Astrocyte of the hippocampus (primary cell): ENCODE measurements at regions not wholly inside any gene's neighbourhood (a gene's known extent, or its start where the extent isn't known, plus 50 kb on each side); places are given as distances from the start of the nearest gene placed in this dataset.

Experiments
- DNase-seq: peaks from one replicate; pipeline ENCODE4 v3.0.0; 2011; ENCODE audit warnings: low read depth, low spot score

DNA sequence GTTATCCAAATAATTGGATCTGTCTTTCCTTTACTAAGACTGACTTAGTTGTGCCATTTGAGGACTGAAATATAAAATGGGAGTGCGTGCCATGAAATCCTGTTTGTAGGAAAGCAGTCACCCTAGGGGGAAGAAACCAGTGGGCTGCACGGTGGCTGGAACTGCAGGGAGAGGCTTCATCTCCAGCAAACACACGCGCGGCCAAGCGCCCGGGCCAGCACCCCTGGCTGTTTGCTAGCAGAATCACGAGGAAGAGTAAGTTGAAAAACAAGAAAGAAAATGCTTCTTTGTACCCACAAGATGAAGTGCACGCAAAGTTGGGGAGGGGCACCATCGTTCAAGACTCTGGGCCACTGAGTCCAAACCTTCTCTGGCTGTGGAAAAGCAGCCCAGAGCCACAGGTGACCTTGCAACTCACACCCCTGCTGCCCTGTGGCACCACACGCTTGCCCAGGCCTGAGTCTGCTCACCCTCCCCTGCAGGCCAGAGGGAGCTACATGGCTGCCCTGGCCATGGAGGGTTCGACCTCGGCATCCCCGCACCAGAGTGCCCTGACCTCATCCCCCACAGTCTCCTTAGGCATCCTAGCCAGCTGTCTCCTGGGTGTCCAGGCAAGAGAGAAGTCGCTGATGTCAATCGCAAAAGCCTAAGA, 55.2 kb downstream of the IRX2 start:
- no peak for DNase-seq

DNA sequence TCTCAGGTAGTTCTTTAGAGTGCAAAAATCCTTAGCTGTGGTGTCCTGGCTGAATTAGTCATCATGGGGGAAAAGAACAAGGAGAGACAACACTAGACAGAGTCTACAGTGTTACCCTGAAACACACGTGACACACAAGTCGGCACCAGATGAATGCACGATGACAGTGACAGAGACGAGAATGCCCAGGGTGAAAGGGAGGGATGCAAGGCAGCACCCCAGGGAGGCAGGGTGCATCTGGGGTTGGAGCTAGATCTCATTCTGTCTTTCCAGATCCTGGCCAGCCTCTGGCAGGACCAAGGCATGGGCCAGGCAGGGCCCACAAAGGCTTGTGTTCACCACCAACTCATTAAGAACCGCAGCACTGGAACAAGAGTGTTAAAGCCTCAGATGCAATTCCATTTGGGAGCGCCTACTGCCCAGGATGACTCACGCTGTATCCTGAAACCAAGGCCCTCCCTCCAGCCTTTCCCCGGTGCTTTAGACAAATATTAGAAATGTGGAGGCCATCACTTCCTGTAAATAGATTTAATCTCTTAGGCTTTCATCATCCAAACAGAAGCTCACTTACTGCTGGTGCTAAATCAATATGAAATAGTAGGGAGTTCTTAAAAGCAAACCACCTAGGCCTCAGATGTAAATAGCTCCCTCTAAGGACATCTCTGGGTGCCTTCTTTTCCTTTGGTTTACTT, 56.1 kb downstream of the IRX2 start:
- no peak for DNase-seq

DNA sequence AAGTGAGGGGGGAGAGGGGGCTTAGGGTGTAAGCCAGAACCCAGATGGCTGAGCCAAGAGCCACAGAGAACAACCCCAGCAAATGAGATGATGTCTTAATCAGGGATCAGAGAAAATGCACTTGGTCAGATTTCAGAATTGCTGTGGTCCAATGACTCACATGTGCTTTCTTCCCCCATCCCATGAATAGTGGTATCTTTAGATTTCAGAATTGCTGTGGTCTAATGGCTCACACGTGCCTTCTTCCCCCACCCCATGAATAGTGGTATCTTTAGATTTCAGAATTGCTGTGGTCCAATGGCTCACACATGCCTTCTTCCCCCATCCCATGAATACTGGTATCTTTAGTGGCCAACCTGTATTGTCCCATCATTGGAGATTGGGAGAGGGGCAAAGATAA, 59.9 kb downstream of the IRX2 start:
- no peak for DNase-seq

DNA sequence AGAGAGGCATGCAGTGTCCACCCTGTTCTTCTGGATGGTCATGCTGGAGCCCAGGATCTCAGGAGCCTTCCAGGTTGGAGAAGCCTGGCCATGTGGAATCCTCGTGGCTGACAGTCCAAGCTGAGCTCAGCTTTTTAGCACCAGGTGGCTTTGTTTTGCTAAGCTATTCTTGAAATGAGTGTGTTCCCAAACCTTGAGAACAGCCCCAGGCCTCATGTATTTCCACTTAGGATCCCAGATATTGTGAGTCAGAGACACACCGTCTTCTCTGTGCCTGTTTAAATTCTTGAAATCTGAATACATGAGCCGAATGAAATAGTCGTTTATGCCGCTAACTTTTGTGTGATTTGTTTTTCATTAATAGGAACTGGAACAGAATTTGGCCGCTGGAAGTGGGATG, 61.2 kb downstream of the IRX2 start:
- no peak for DNase-seq

DNA sequence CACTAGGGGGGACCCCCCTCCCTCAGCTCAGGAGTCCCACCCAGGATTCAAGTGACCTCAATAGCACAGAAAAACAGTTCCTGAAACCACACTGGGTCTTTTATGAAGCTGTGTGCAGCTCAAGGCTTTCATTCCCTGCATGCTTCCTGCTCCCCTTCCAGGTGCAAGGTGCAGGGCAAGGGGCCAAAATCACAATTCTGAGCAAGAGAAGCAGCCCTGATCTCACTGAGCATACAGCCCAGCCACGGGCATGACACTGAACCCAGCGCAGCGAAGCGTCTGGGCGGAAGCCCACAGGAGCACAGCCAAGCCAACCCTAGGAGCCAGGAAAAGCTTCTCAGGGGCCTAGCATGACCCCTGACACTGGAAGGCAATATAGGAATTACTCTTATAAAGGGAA, 62.9 kb downstream of the IRX2 start:
- DNase-seq, result no peak

DNA sequence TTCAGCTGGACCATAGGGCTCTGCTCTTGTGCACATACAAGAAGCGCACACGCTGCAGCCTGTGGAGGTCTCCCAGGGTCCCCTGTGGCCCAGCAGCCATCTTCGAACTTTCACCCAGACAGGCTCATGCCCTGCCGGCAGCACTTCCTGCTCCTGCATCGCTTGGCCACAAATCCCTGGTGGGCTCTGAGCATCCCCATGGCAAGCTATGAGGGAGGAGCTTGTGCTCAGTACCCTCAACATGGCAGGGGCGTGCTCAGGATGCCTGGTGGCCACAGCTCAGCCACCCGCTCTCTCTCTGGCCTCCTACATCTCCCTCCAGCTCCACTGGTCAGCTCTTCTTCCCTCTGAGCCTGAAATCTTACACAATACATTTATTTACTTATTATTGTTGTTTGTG, 63.7 kb downstream of the IRX2 start:
- DNase-seq, result no peak

DNA sequence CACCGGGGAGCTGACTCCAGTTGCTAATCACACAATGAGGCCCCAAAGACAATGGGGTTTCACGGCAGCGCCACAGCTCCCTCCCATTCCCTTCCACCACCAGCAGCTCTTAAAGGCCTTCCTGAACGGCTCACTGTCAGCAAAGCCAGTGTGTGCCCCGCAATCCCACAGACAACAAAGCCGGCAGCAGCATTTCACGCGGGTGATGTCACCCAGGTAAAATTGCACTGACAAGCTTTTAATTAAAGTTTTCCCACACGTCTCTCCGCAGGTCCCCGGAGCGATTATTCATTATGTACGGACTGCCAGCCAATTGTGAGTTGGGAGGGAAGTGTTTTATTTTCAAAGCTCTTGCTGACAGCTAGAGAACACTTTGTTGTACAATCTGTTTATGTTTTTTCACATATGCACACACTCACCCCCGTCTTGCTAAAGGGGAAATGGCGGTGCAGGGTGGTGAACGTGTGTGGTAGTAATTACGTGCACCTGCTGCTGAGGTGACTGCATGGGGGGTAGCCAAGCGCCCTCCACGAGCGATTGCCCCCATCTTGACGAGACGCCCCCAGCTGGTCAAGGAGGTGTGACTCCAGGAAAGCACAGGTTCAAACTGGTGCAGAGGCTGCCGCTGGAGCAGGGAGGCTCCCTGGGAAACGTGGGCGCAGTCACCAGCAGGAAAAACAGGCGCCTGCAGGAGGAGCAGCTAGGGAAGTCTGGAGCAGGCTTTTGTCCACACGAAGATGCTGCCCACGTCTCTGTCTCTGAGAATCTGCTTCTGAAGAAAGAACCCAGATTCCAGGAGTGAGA, 65.0 kb downstream of the IRX2 start:
- no peak for DNase-seq

DNA sequence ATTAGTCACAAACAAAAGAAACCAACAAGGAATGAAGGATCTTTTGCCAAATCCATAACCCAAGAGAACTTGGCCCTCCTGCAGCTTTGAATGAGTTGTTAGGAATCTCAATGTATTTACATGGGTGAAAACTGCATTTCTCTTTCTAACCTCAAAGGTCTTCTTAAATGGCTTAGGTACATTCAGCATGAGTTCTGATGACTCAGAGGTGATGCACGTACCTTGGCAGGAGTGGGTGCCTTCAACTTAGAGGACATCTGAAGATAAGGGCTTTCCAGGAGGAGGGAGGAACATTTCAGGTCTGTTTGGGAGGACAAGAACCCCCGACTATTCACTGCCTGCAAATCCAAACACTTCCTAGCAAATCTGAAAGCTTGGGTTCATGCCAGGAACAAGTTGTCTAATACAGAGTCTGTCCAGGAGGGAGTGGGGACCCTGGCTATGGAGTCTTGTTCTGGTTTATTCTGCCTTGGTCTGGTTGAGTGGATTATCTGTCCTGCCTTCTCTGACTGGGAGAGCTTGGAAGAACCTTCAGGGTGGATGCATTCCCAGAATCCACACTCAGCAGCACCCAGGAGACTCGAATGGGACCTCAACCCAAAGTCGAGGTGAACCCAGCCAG, 65.7 kb downstream of the IRX2 start:
- DNase-seq, result peak; percentile 45

DNA sequence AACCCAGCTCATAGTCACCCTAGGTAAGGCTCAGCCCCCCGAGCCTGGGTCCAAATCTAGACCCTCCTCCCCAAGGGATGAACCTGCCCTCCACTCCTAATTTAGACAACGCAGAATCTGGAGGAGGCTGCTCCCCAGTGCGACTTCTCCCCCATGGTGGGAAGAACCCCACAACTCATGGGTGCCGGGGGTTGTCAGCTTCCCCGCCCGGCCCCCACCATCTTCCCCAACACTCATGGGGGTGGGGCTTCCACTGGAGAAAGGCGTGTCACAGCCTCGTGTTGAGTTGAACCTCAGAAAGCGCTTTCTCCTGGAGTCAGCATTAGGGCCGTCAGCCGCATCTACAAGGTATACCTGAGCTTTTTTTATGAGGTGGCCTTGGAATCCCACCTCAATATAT, 66.9 kb downstream of the IRX2 start:
- no peak for DNase-seq

DNA sequence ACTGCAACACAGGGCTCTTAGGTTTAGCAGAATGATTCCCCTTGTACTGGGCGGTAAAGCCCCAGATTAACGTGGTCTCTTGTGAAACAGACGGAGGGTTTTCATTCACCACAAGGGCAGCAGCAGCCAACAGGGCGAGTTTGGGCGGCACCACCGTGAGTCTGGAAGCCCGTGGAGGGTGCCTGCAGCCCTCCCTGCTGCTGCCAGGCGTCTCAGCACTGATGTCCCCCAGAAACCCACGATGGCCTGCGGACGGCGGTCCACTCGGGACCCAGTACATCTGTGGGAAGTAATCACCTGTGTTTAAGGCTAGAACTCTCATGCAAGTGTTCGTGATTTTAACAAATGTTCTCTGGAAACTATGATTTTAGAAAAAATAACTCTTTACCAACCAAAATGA, 67.8 kb downstream of the IRX2 start:
- DNase-seq, result no peak

DNA sequence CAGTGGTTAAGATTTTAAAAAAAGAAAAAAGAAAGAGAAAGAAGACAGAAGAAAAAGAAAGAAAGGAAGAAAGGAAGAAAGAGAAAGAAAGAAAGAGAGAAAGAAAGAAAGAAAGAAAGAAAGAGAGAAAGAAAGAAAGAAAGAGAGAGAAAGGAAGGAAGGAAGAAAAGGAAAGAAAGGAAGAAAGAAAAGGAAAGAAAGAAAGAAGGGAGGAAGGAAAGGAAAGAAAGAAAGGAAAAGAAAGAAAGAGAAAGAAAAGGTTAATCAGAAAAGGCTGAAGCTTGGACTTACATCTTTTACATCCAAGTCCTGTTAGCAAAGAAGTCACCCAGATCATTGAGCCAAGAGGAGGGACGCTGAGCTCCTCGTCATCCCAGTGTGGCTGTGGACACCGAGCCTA, 70.0 kb downstream of the IRX2 start:
- no peak for DNase-seq

DNA sequence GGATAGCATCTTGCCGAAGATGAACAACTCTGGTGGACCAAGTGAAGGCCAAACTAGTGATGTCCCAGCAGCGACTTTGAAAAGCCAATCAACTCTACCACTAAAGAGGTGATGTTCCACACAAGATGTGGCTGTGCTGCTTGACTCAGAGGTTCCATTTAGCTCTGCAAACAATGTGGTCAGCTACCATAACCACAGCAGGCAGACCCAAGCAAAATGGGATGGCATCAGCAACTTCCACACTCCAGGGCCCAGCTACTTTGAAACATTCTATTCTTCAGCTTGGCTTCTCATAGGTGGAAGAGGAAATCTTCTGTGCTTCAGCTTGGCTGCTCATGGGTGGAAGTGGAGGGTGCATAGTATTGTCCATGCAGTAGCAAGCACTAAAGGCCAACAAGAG, 70.5 kb downstream of the IRX2 start:
- DNase-seq, result no peak

DNA sequence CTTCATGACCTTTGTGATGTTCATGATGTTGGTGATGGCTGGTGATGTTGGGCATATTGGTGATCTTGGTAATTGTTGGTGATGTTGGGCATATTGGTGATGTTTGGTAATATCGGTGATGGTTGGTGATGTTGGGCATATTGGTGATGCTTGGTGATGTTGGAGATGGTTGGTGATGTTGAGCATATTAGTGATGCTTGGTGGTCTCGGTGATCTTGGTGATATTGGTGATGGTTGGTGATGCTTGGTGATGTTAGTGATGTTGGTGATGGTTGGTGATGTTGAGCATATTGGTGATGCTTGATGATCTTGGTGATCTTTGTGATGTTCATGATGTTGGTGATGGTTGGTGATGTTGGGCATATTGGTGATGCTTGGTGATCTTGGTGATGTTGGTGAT, 73.8 kb downstream of the IRX2 start:
- no peak for DNase-seq

DNA sequence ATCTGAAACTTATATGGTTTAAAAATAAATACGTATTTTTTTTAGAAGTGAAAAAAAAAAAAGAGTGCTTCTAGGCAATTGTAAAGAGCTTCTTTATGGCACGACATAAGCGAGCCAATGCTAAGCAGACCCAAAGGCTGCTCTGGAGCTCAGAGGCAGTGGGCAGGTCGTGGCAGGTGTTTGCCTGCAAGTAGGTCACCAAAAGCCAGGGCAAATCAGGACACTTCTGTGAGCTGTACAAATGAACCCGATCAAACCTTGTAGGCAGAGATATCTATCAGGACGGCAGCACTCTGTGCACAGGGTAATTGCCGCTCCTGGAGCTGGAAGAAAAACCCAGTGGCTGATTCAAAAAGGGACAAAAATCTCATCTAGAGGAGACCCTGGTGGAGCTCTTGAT, 75.9 kb downstream of the IRX2 start:
- DNase-seq, result no peak

DNA sequence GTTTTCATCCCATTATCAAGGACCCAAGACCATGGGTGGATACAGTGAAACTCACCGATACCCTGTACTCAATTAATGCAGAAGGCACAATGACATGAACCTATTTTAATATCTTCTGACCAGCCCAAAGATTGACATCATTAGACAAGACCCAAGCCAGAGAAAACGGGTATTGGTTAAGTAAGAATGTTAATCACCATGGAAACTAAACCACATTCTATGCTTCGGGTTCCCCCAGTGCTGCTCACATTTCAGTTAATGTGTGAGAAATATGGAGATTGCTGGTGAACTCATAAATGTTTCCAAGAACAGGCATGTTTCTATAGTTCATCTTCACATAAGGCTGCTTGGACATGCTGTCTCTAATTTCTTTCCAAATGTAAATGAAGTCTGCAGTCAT, 77.0 kb downstream of the IRX2 start:
- no peak for DNase-seq

DNA sequence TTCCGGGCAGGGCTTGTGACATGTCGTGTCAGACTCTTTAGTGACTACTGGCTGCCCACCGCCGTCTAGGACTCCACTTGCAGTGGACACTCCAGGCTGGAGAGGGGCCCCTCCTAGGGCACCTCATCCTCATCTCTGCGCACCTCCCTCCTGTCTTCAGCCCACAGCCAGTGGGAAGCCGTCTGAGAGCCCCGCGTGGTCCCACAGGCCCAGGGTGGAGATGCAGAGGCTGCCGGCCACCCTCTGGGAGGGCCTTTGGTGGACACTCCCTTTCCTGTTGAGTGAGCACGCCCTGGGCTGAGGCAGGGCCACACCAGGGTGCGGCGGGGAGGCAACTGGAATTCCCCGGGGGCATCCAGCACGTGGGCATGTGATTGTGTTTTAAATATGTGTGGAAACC, 80.5 kb downstream of the IRX2 start:
- no peak for DNase-seq

DNA sequence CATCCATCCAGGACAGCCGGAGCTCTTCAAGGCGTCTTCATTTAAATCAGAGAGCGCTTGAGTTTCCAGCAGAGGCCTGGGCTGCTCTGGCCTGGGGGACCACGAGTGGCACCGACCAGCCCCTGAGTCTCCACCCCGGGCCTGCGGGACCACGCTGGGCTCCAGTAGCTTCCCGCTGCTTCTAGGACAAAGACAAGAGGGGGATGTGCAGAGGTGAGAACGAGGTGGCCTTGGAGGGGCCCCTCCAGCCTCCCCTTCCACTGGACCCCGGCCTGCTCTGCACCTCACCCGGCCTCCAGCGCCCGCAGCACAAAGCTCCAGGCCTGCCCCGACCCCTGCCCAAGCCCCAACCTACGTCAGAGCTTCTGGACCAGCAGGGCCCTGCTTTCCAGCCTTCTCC, 81.6 kb downstream of the IRX2 start:
- DNase-seq, result no peak

DNA sequence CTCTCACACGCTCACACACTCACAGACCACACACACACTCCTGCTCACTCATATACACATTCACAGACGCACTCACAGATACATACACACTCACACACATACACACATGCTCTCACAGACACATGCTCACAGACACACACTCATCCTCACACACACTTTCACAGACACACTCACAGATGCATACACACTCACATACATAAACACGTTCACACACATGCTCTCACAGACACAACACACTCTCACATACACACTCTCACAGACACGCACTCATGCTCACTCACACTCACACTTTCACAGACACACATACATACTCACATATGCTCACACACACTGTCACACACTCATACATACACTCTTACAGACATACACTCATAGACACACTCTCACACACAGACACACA, 82.2 kb downstream of the IRX2 start:
- DNase-seq, result no peak

DNA sequence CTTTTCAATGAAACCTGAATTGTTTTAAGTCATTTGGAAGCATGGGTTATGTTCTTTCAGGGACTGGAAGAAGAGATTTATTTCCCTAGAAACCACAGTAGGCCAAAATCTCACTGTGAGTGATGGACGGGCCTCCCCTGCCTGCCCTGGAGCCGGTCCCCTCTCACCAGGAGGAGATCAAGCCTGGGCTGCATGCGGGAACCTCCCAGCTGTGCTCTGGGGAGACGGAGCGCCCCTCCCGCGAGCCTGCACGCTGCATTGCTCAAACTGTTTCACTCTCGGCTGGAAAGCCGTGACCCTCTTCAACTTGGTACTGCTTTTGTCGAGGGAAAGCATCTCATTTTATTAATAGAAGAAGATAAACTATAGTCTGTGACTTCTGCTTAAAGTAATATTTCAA, 85.4 kb downstream of the IRX2 start:
- DNase-seq, result no peak

DNA sequence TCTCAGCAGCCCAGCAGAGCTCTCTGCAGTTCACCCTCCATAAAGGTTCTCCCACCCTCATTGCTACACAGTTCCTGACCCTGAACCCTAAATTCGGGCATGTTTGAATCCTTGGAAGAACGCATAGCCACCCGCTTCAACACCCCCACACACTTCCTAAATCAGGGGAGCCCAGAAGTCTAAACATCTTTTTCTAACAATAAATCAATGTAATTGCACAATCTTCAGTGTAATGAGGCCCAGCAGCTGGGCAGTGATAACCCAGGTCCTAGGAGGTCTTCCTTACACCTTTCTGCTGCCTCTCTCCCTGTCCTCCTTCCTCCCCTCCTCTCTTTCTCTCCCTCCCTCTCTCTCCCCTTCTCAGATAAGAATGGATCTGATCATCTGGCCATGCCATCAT, 88.0 kb downstream of the IRX2 start:
- DNase-seq, result no peak

DNA sequence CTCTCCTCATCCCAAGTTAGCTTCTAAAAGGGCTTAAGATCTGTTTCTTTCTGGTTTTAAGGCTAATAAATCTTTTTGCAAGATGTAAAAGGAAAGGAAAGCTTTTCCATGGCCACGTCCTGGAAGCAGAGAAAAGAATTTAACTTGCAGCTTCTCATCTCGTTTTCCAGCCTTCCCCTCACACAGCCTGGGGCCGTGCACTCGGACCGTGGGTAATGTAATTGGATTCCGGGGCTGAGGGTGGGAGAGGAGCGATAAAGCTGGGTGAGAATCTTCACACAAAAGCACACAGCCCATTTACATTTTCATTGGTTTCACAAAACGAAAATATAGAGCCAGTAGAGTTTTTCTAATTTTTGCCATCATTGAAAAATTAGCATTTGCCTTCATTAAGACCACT, 91.2 kb downstream of the IRX2 start:
- DNase-seq, result no peak

DNA sequence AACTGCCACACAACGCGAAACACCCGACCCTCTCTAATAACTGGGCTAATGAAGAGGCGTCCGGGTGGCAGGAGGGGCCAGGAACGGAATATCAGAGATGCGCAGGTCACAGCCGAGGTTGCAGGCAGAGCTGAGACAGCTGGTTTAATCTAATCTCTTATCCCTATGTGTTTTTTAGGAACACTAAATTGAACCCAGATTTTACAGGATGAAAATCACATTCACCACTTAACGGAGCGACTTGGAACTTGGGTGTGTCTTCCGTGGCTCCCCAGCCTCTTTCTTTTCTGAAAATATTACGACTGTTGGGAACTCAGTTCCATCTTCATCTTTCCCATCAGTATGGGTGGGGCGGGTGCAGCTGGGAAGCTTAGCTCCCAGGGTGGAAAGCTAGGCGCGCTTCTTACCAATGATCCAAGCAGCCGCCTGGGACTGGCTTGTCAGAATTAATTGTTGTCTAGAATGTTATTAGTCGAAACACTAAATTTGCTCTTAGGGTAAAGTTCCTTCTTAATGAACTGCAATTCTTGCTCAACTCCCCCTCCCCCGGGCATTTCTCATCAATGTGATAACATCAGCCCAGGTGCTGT, 92.5 kb downstream of the IRX2 start:
- no peak for DNase-seq
